Esophagus squamous epithelium (tissue), 4 donors: ENCODE measurements at regions not wholly inside any gene's neighbourhood (a gene's known extent, or its start where the extent isn't known, plus 50 kb on each side); places are given as distances from the start of the nearest gene placed in this dataset.

Source experiments
- POLR2A ChIP-seq, 4 donors: fragments of 450-650 bp; IDR thresholded peaks; one replicate each; pipeline ENCODE4 v1.6.1; 2017; ENCODE audit warnings: antibody characterized with exemption in 4 of 4, mild to moderate bottlenecking in 4 of 4, moderate library complexity in 3 of 4
- TF ChIP-seq, protein P1 (sequence below), 6 experiments: fragments of 450-650 bp in 4 of 6; fragments of 200-600 bp in 2 of 6; sonication (generic) in 2 of 6; IDR thresholded peaks; one replicate each; pipeline ENCODE4 v1.5.1; 2016 to 2019; ENCODE audit warnings: antibody characterized with exemption in 6 of 6, mild to moderate bottlenecking in 4 of 6, moderate library complexity in 4 of 6

DNA sequence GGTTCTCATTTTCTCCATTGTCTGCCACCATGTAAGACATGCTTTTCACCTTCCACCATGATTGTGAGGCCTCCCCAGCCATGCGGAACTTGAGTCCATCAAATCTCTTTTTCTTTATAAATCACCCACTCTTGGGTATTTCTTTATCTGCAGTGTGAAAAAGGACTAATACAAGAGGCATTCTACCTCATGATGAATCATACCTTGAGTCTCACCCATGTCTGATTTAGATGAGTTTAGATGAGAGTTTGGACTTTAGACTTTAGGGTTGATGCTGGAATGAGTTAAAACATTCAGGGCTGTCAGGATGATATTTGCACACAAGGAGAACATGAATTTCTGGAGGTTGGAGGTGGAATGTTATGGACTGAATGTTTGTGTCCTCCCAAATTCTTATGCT is 545.6 kb downstream of the C6orf118 start:
- TF ChIP-seq, protein P1, sequence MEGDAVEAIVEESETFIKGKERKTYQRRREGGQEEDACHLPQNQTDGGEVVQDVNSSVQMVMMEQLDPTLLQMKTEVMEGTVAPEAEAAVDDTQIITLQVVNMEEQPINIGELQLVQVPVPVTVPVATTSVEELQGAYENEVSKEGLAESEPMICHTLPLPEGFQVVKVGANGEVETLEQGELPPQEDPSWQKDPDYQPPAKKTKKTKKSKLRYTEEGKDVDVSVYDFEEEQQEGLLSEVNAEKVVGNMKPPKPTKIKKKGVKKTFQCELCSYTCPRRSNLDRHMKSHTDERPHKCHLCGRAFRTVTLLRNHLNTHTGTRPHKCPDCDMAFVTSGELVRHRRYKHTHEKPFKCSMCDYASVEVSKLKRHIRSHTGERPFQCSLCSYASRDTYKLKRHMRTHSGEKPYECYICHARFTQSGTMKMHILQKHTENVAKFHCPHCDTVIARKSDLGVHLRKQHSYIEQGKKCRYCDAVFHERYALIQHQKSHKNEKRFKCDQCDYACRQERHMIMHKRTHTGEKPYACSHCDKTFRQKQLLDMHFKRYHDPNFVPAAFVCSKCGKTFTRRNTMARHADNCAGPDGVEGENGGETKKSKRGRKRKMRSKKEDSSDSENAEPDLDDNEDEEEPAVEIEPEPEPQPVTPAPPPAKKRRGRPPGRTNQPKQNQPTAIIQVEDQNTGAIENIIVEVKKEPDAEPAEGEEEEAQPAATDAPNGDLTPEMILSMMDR (IDR thresholded peaks at IDR 0.05) = no peak
- no peak for TF ChIP-seq POLR2A (IDR thresholded peaks at IDR 0.05)
